H1 (cell line): ENCODE measurements at regions not wholly inside any gene's neighbourhood (a gene's known extent, or its start where the extent isn't known, plus 50 kb on each side); places are given as distances from the start of the nearest gene placed in this dataset.
A peak's percentile ranks its signal among the peaks of the same experiment; 100 is the strongest.

ENCODE experiments used
- EP300 ChIP-seq, 2 experiments: IDR thresholded peaks; 1 replicate in 1 of 2; 2 replicates in 1 of 2; pipeline ENCODE4 v1.6.1; 2011 to 2012; ENCODE audit warnings: low read depth in 2 of 2, low read length in 2 of 2, mild to moderate bottlenecking in 2 of 2, borderline replicate concordance in 1 of 2, inconsistent platforms in 1 of 2, moderate library complexity in 1 of 2
- NANOG ChIP-seq: IDR thresholded peaks from 2 replicates; pipeline ENCODE4 v1.6.1; 2011; ENCODE audit warnings: low read length, low read depth, mild to moderate bottlenecking, inconsistent platforms; ENCODE audit not compliant: insufficient read depth, poor library complexity, severe bottlenecking
- RBBP5 ChIP-seq: IDR thresholded peaks from 2 replicates; pipeline ENCODE4 v1.7.1; 2012; ENCODE audit warnings: low read depth, mild to moderate bottlenecking, inconsistent platforms, low read length, moderate library complexity, borderline replicate concordance
- TCF12 ChIP-seq: IDR thresholded peaks from 2 replicates; pipeline ENCODE4 v1.6.1; 2011; ENCODE audit warnings: low read depth, mild to moderate bottlenecking, low read length
- TEAD4 ChIP-seq: IDR thresholded peaks from 2 replicates; pipeline ENCODE4 v1.6.1; 2012; ENCODE audit warnings: low read depth, low read length, inconsistent platforms, mixed read lengths

DNA sequence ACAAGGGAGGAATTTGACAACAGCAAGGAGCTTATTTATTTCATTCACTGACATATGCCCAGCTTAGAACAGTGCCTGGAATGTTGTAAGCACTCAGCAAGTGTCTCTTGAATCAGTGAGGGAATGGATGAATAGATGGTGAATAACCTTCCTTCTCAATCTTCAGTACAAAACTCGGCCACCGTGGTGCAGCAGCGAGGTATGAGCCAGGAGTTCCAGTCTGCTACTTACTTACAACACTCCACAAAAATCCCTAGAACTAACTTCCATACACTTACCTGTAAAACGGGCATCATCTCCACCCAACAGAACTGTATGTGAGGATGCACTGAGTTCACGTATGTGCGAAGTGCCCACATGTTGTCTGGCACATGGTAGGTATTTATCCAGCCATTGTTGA is 237.4 kb downstream of the WDR11 start (continued):
- TF ChIP-seq TCF12 (no peak), NANOG (no peak), EP300 (IDR thresholded peaks at IDR 0.05; ENCODE audit: borderline replicate concordance in 1 of 2, low read depth in 2 of 2, low read length in 2 of 2) (no peak), RBBP5 (no peak), TEAD4 (0 out of 2 replicates have a peak, but pooled peaks have one; percentile 18)
